HepG2 (cell line): ENCODE measurements at regions not wholly inside any gene's neighbourhood (a gene's known extent, or its start where the extent isn't known, plus 50 kb on each side); places are given as distances from the start of the nearest gene placed in this dataset.

Experiments
- ATAC-seq: fragments of 200-7000 bp; cut with Tn5 transposase; 3 replicates; pipeline ENCODE4 v1.9.1; 2020; ENCODE audit warnings: mild to moderate bottlenecking, moderate library complexity
- BruUV-seq: library from RNA; stranded (reverse); fragments of 400-500 nt; replicated peaks from 2 replicates; lab custom pipeline; 2021; lab: Mats Ljungman, UMichigan
- CTCF ChIA-PET: fragments of 300-600 bp; formaldehyde crosslinking; extraction: SDS; loops from one replicate; lab custom pipeline; 2021; ENCODE audit warnings: low total read pairs, inconsistent platforms, low intra/inter-chr PET ratio; lab: Yijun Ruan, JAX
- POLR2A ChIA-PET: fragments of 350-600 bp; sonication (Branson Sonifier 250); formaldehyde crosslinking; loops from one replicate; lab custom pipeline; 2020; ENCODE audit warnings: antibody characterized with exemption, inconsistent platforms; lab: Yijun Ruan, JAX
- DNase-seq: peaks from one replicate; pipeline ENCODE4 v3.0.0-alpha.2; 2015; ENCODE audit warnings: low spot score
- FAIRE-seq: peaks from 3 replicates; lab custom pipeline; 2011; peaks lifted over from hg19 to GRCh38; lab: Jason Lieb, UNC
- H2AFZ ChIP-seq: one replicate; pipeline ENCODE4 v1.6.1; 2011; ENCODE audit warnings: low read length, inconsistent platforms
- H3K27ac ChIP-seq: fragments of 300-600 bp; 3 replicates; pipeline ENCODE4 v1.8.0; 2011; ENCODE audit warnings: mixed run types, mild to moderate bottlenecking, mixed read lengths, low read length, inconsistent platforms; ENCODE audit not compliant: insufficient read depth; ENCODE audit errors: extremely low read length
- H3K27me3 ChIP-seq, 2 experiments: fragments of 200-600 bp in 1 of 2; 2 replicates in 1 of 2; 3 replicates in 1 of 2; pipeline versions ENCODE4 v1.6.0 to v1.8.0; 2011; ENCODE audit warnings: low read length in 2 of 2, mild to moderate bottlenecking in 2 of 2, moderate library complexity in 2 of 2, inconsistent platforms in 1 of 2; ENCODE audit not compliant: insufficient read depth in 2 of 2, control insufficient read depth in 1 of 2
- H3K36me3 ChIP-seq, 2 experiments: fragments of 200-600 bp in 1 of 2; replicated peaks in 1 of 2; 2 replicates in 1 of 2; 3 replicates in 1 of 2; pipeline versions ENCODE4 v1.5.1 to v1.8.0; 2011; ENCODE audit warnings: low read length in 2 of 2, inconsistent platforms in 1 of 2; ENCODE audit not compliant: insufficient read depth in 2 of 2, control insufficient read depth in 1 of 2
- H3K4me1 ChIP-seq: 2 replicates; pipeline ENCODE4 v1.5.1; 2012; ENCODE audit warnings: low read length, inconsistent platforms; ENCODE audit not compliant: insufficient read depth
- H3K4me2 ChIP-seq: 2 replicates; pipeline ENCODE4 v1.6.0; 2011; ENCODE audit warnings: low read depth, low read length, inconsistent platforms
- H3K4me3 ChIP-seq, 3 experiments: fragments of 200-600 bp in 1 of 3; sonication (generic), shearing (Covaris generic) in 1 of 3; replicated peaks in 1 of 3; 2 replicates each; pipeline ENCODE4 v1.5.1; 2011 to 2016; ENCODE audit warnings: low read length in 3 of 3, inconsistent platforms in 2 of 3, low read depth in 2 of 3, mild to moderate bottlenecking in 2 of 3, control low read depth in 1 of 3, mixed read lengths in 1 of 3; ENCODE audit not compliant: insufficient read depth in 1 of 3
- H3K79me2 ChIP-seq: one replicate; pipeline ENCODE4 v1.6.1; 2011; ENCODE audit warnings: low read length, inconsistent platforms; ENCODE audit not compliant: insufficient read depth
- H3K9ac ChIP-seq: 2 replicates; pipeline ENCODE4 v1.6.0; 2011; ENCODE audit warnings: mild to moderate bottlenecking, low read depth, low read length, inconsistent platforms; ENCODE audit not compliant: insufficient read depth
- H3K9me3 ChIP-seq: 2 replicates; pipeline ENCODE4 v1.5.1; 2012; ENCODE audit warnings: mild to moderate bottlenecking, low read length
- H4K20me1 ChIP-seq: 2 replicates; pipeline ENCODE4 v1.6.0; 2011; ENCODE audit warnings: inconsistent platforms, mild to moderate bottlenecking, low read length, moderate library complexity; ENCODE audit not compliant: insufficient read depth
- ARNT2 ChIP-seq: sonication (generic); formaldehyde crosslinking; IDR thresholded peaks from 2 replicates; pipeline ENCODE4 v1.8.0; 2022; ENCODE audit warnings: mild to moderate bottlenecking, low read depth, missing genetic modification reagents, moderate library complexity
- ATM ChIP-seq: fragments of 450-650 bp; IDR thresholded peaks from 2 replicates; pipeline ENCODE4 v1.7.1; 2017; ENCODE audit warnings: mild to moderate bottlenecking, borderline replicate concordance
- BCLAF1 ChIP-seq: fragments of 450-650 bp; IDR thresholded peaks from 2 replicates; pipeline ENCODE4 v1.6.1; 2017; ENCODE audit warnings: mild to moderate bottlenecking
- DDIT3 ChIP-seq: sonication (generic); formaldehyde crosslinking; IDR thresholded peaks from 2 replicates; pipeline ENCODE4 v1.4.0; 2020; ENCODE audit warnings: mild to moderate bottlenecking, missing genetic modification reagents
- FOXO1 ChIP-seq: sonication (generic); formaldehyde crosslinking; IDR thresholded peaks from 2 replicates; pipeline ENCODE4 v1.4.0; 2020; ENCODE audit warnings: missing genetic modification reagents
- ONECUT2 ChIP-seq: sonication (generic); formaldehyde crosslinking; IDR thresholded peaks from 2 replicates; pipeline ENCODE4 v1.4.0; 2020; ENCODE audit warnings: missing genetic modification reagents
- PHB2 ChIP-seq: fragments of 450-650 bp; IDR thresholded peaks from 2 replicates; pipeline ENCODE4 v1.6.1; 2018; ENCODE audit not compliant: partially characterized antibody
- RFX3 ChIP-seq: IDR thresholded peaks from 2 replicates; pipeline ENCODE4 v1.6.1; 2016; ENCODE audit warnings: missing biosample characterization, missing genetic modification reagents
- RNF2 ChIP-seq: fragments of 450-650 bp; conservative IDR thresholded peaks from 2 replicates; pipeline ENCODE4 v1.6.1; 2016; ENCODE audit warnings: low read depth
- RXRA ChIP-seq: sonication (generic); formaldehyde crosslinking; IDR thresholded peaks from 2 replicates; pipeline ENCODE4 v1.5.1; 2020; ENCODE audit warnings: missing genetic modification reagents
- SMYD3 ChIP-seq: sonication (generic); formaldehyde crosslinking; IDR thresholded peaks from 2 replicates; pipeline ENCODE4 v1.8.1; 2023; ENCODE audit warnings: mild to moderate bottlenecking, missing genetic modification reagents
- TBX2 ChIP-seq: sonication (generic); formaldehyde crosslinking; IDR thresholded peaks from 2 replicates; pipeline ENCODE4 v1.5.0; 2020; ENCODE audit warnings: missing genetic modification reagents, mild to moderate bottlenecking, borderline replicate concordance
- TEAD2 ChIP-seq: sonication (generic); formaldehyde crosslinking; IDR thresholded peaks from 2 replicates; pipeline ENCODE4 v1.9.0; 2021; ENCODE audit warnings: missing genetic modification reagents
- TEF ChIP-seq: sonication (generic); formaldehyde crosslinking; IDR thresholded peaks from 2 replicates; pipeline ENCODE4 v1.5.0; 2020; ENCODE audit warnings: missing genetic modification reagents
- TRIM22 ChIP-seq: fragments of 450-650 bp; IDR thresholded peaks from 2 replicates; pipeline ENCODE4 v1.6.1; 2017
- TSC22D2 ChIP-seq: sonication (generic); formaldehyde crosslinking; IDR thresholded peaks from 2 replicates; pipeline ENCODE4 v1.5.1; 2020; ENCODE audit warnings: missing genetic modification reagents, mild to moderate bottlenecking, borderline replicate concordance
- ZFP91 ChIP-seq: sonication (generic); formaldehyde crosslinking; IDR thresholded peaks from 2 replicates; pipeline ENCODE4 v1.9.0; 2022; ENCODE audit warnings: missing genetic modification reagents, mild to moderate bottlenecking, borderline replicate concordance
- ZNF616 ChIP-seq: sonication (generic); formaldehyde crosslinking; IDR thresholded peaks from 2 replicates; pipeline ENCODE4 v1.5.0; 2020; ENCODE audit warnings: low read depth, mild to moderate bottlenecking, missing genetic modification reagents
- ZNF891 ChIP-seq: sonication (generic); formaldehyde crosslinking; IDR thresholded peaks from 2 replicates; pipeline ENCODE4 v1.5.0; 2020; ENCODE audit warnings: mild to moderate bottlenecking, missing genetic modification reagents
- WGBS: methylation state at CpG from one replicate; pipeline ENCODE4 v1.1.6; 2017; ENCODE audit warnings: low lambda C conversion rate; 5-methylcytosine and 5-hydroxymethylcytosine counted together
- in situ Hi-C: cut with HindIII; loops from 2 replicates; pipeline ENCODE4 v1.10.0; 2017; ENCODE audit warnings: low pct_unique_long_range_greater_than_20kb; ENCODE audit not compliant: extremely low pct_ligation_motif_present
- intact Hi-C: fragments of 100-400 bp; cut with micrococcal nuclease; formaldehyde crosslinking; loops from one replicate; pipeline ENCODE4 v1.10.0; 2022; ENCODE audit not compliant: unreplicated experiment

- DNase-seq (no peak), FAIRE-seq (no peak), ATAC-seq (no peak)
- under 1% methylated on average over 4 of the region's 4 CpGs for WGBS
- TF ChIP-seq ATM (no peak), RFX3 (CRISPR knock-in tag) (no peak), TRIM22 (no peak), TEF (CRISPR knock-in tag) (no peak), BCLAF1 (no peak), FOXO1 (CRISPR knock-in tag) (no peak), ZNF891 (CRISPR knock-in tag) (no peak), ONECUT2 (CRISPR knock-in tag) (no peak), PHB2 (no peak), ZFP91 (CRISPR knock-in tag) (no peak), DDIT3 (CRISPR knock-in tag) (no peak), TBX2 (no peak), TEAD2 (CRISPR knock-in tag) (no peak), RNF2 (no peak), TSC22D2 (no peak), ARNT2 (no peak), ZNF616 (CRISPR knock-in tag) (no peak), RXRA (CRISPR knock-in tag) (no peak), SMYD3 (CRISPR knock-in tag) (no peak)
- H3K27ac ChIP-seq: no peak overlapping the region
- H3K9me3 ChIP-seq: no peaks in the 10 kb centered on the region
- no peaks in the 10 kb centered on the region for H3K36me3 ChIP-seq
- in situ Hi-C loops (no loop called here), intact Hi-C loops (no loop called here)
- ChIA-PET CTCF (no interaction called here), POLR2A (no interaction called here)
- H3K4me3 ChIP-seq: no peak overlapping the region
- H3K27me3 ChIP-seq: peaks cover 0 to 8% of the 10 kb centered on the region in 2 experiments; a peak in 1 of 5 replicates
- H2AFZ ChIP-seq: no peak overlapping the region
- H3K9ac ChIP-seq: no peak overlapping the region
- no peaks in the 10 kb centered on the region for H4K20me1 ChIP-seq
- no peaks in the 10 kb centered on the region for H3K79me2 ChIP-seq
- no peak overlapping the region for H3K4me2 ChIP-seq
- BruUV-seq: no TSS peak
- no peaks in the 10 kb centered on the region for H3K4me1 ChIP-seq
Observed at GRCh38 chr20:60209048-60209447, 250.8 kb downstream of the CDH26 start.
